ENCODE measurements at regions not wholly inside any gene's neighbourhood (a gene's known extent, or its start where the extent isn't known, plus 50 kb on each side); places are given as distances from the start of the nearest gene placed in this dataset.

GRCh38 chr10:2938869-2939268 lies 128.5 kb upstream of the PFKP start:
- no peaks in the 10 kb centered on the region for H3K36me3 ChIP-seq
- TF ChIP-seq POLR2A (IDR thresholded peaks at IDR 0.05) (no peak), POLR2AphosphoS5 (IDR thresholded peaks at IDR 0.05) (no peak), EP300 (IDR thresholded peaks at IDR 0.05) (no peak)
- TF ChIP-seq, protein P1, sequence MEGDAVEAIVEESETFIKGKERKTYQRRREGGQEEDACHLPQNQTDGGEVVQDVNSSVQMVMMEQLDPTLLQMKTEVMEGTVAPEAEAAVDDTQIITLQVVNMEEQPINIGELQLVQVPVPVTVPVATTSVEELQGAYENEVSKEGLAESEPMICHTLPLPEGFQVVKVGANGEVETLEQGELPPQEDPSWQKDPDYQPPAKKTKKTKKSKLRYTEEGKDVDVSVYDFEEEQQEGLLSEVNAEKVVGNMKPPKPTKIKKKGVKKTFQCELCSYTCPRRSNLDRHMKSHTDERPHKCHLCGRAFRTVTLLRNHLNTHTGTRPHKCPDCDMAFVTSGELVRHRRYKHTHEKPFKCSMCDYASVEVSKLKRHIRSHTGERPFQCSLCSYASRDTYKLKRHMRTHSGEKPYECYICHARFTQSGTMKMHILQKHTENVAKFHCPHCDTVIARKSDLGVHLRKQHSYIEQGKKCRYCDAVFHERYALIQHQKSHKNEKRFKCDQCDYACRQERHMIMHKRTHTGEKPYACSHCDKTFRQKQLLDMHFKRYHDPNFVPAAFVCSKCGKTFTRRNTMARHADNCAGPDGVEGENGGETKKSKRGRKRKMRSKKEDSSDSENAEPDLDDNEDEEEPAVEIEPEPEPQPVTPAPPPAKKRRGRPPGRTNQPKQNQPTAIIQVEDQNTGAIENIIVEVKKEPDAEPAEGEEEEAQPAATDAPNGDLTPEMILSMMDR (IDR thresholded peaks at IDR 0.05): no peak
- H3K9me3 ChIP-seq: no peaks in the 10 kb centered on the region
- no peak for DNase-seq
- H3K27me3 ChIP-seq: peaks cover 0 to 20% (median 0%) of the 10 kb centered on the region in 3 donors
- H3K4me3 ChIP-seq: no peak overlapping the region
- intact Hi-C loops (cut with DNase I): no loop called here
- no peak overlapping the region for H3K27ac ChIP-seq
- 63 to 82% methylated on average over 3 of the region's 3 CpGs for WGBS, 2 donors
- no peaks in the 10 kb centered on the region for H3K4me1 ChIP-seq

DNA sequence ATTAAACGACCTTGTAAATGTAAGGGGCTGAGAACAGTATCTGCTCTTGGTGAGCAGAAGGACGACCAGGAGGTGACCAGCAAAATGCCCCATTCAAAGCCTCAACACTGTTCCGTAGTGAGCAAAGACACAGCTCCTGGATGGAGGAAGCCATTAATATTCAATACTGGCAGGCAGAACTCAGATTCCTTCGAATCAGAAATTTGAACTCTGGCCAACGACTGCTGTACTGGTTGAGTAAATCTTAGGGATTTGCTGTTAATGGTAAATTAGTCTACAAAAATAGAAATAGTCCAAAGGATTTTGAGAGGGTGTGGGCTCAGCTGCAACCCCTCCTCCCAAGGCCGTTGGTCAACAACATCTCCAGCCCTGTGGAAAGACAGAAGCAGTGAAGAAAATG lies 130.5 kb upstream of the PFKP start:
- Histone ChIP-seq H3K4me1 (no peaks in the 10 kb centered on the region), H3K9me3 (no peaks in the 10 kb centered on the region), H3K4me3 (no peak overlapping the region), H3K36me3 (no peaks in the 10 kb centered on the region), H3K27me3 (peaks cover 0 to 17% (median 0%) of the 10 kb centered on the region in 3 donors), H3K27ac (no peak overlapping the region)
- 49 to 51% methylated on average over 6 of the region's 6 CpGs for WGBS, 2 donors
- DNase-seq: no peak
- intact Hi-C loops (cut with DNase I): no loop called here
- TF ChIP-seq EP300 (IDR thresholded peaks at IDR 0.05) (no peak), POLR2A (IDR thresholded peaks at IDR 0.05) (no peak), POLR2AphosphoS5 (IDR thresholded peaks at IDR 0.05) (no peak)
- TF ChIP-seq, protein P1 (IDR thresholded peaks at IDR 0.05): no peak

DNA sequence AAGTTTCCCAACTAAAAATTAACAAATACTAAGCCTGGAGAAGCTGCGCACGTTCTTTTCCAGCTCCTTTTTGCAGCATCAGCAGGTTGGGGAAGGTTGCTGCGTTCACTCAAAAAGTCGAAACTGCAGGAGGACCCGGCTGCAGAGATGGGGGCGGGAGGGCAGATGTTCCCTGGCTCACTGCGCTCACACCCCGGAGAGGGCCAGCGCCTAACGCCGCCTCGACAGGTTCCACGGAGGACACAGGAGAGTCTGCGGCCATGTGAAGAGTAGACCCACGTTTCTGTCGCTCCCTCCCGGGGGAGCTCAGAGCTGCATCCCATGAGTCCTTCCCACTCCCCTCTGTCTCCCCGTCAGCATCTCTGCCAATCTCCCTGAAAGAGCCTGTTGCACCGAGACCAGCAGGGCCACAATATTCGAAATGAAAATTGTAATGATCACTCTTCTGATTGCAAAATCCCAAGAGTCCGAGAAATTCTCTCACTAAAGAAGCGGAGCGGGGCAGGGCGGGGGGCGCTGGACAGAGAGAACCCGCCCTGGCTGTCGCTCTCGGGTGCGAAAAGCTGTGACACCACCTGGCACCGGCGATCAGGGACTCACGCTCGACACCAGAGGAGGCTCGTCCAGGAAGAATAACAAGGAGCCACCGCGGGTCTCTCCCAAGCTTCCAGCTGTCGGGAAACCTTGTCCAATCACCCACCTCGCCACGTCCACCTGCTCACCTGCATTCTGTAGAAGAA lies 131.5 kb upstream of the PFKP start:
- Histone ChIP-seq H3K4me3 (no peak overlapping the region), H3K9me3 (no peaks in the 10 kb centered on the region), H3K27ac (no peak overlapping the region), H3K4me1 (no peaks in the 10 kb centered on the region), H3K36me3 (no peaks in the 10 kb centered on the region), H3K27me3 (peaks cover 0 to 17% (median 0%) of the 10 kb centered on the region in 3 donors)
- WGBS, 2 donors: 83 to 86% methylated on average over 39 of the region's 39 CpGs
- intact Hi-C loops (cut with DNase I): no loop called here
- no peak for TF ChIP-seq EP300 (IDR thresholded peaks at IDR 0.05)
- no peak for TF ChIP-seq POLR2AphosphoS5 (IDR thresholded peaks at IDR 0.05)
- TF ChIP-seq, protein P1 (IDR thresholded peaks at IDR 0.05): no peak
- TF ChIP-seq POLR2A (IDR thresholded peaks at IDR 0.05): no peak
- DNase-seq: no peak

DNA sequence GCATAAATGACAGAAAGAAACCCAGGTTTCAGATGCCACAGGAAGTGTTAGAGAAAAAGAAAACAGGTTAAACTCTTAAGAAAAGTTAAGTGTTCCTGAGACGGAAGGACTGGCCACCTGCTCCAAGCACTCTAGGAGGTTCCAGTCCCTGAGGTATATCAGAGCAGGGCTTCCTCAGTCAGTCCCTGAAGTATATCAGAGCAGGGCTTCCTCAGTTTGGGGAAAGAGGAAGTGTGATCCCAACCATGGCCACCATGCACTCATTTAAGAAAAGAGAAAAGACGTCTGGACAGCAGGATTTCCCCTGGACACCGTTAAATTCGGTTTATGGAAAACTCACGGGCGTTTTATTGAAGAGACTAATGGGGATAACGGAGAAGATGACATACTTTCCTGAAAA lies 133.4 kb upstream of the PFKP start:
- no peaks in the 10 kb centered on the region for H3K9me3 ChIP-seq

More for the DNA sequence above, 133.4 kb upstream of the PFKP start:
- H3K4me1 ChIP-seq: no peaks in the 10 kb centered on the region
- 68 to 72% methylated on average over 7 of the region's 7 CpGs for WGBS, 2 donors
- intact Hi-C loops (cut with DNase I): no loop called here
- H3K27me3 ChIP-seq: peaks cover 0 to 17% (median 0%) of the 10 kb centered on the region in 3 donors
- H3K27ac ChIP-seq: no peak overlapping the region
- no peaks in the 10 kb centered on the region for H3K36me3 ChIP-seq
- H3K4me3 ChIP-seq: no peak overlapping the region
- TF ChIP-seq POLR2A (IDR thresholded peaks at IDR 0.05) (no peak), EP300 (IDR thresholded peaks at IDR 0.05) (no peak), POLR2AphosphoS5 (IDR thresholded peaks at IDR 0.05) (no peak)
- TF ChIP-seq, protein P1 (IDR thresholded peaks at IDR 0.05): no peak
- DNase-seq: no peak

Data from sigmoid colon (tissue), 6 donors.